GM21528 (cell line): ENCODE measurements at regions not wholly inside any gene's neighbourhood (a gene's known extent, or its start where the extent isn't known, plus 50 kb on each side); places are given as distances from the start of the nearest gene placed in this dataset.

Experiments
- ATAC-seq: cut with Tn5 transposase; IDR thresholded peaks from one replicate; pipeline ENCODE4 v1.9.1; 2021; ENCODE audit warnings: mild to moderate bottlenecking, moderate library complexity; ENCODE audit not compliant: unreplicated experiment, low FRiP score

- ATAC-seq = no peak
Measured at GRCh38 chr16:79500286-79500685, 100.3 kb downstream of the MAF start.

- no peak for ATAC-seq
Measured at GRCh38 chr16:79498928-79499327, 101.6 kb downstream of the MAF start.

- no peak for ATAC-seq
Measured at GRCh38 chr16:79497606-79498350, 102.8 kb downstream of the MAF start.

- no peak for ATAC-seq
Measured at GRCh38 chr16:79493911-79494310, 106.6 kb downstream of the MAF start.

GRCh38 chr16:79492036-79492435 is 108.5 kb downstream of the MAF start:
- no peak for ATAC-seq

GRCh38 chr16:79485020-79485419 is 115.5 kb downstream of the MAF start:
- ATAC-seq = no peak

GRCh38 chr16:79484237-79484636 is 116.3 kb downstream of the MAF start:
- no peak for ATAC-seq

GRCh38 chr16:79483336-79483735 is 117.2 kb downstream of the MAF start:
- no peak for ATAC-seq

GRCh38 chr16:79482011-79482410 is 118.5 kb downstream of the MAF start:
- no peak for ATAC-seq

- no peak for ATAC-seq
Measured at GRCh38 chr16:79480929-79481328, 119.6 kb downstream of the MAF start.

- ATAC-seq = no peak
Measured at GRCh38 chr16:79480056-79480455, 120.5 kb downstream of the MAF start.

GRCh38 chr16:79476580-79476979 is 124.0 kb downstream of the MAF start:
- no peak for ATAC-seq

GRCh38 chr16:79475841-79476240 is 124.7 kb downstream of the MAF start:
- no peak for ATAC-seq

- ATAC-seq = no peak
Measured at GRCh38 chr16:79473456-79473855, 127.1 kb downstream of the MAF start.

GRCh38 chr16:79472426-79472825 is 128.1 kb downstream of the MAF start:
- ATAC-seq = no peak

GRCh38 chr16:79469999-79470398 is 130.5 kb downstream of the MAF start:
- ATAC-seq = no peak

- no peak for ATAC-seq
Measured at GRCh38 chr16:79468631-79469030, 131.9 kb downstream of the MAF start.

GRCh38 chr16:79468121-79468552 is 132.4 kb downstream of the MAF start:
- ATAC-seq = no peak

GRCh38 chr16:79466111-79466510 is 134.4 kb downstream of the MAF start:
- no peak for ATAC-seq

GRCh38 chr16:79463841-79464240 is 136.7 kb downstream of the MAF start:
- ATAC-seq = no peak

GRCh38 chr16:79456036-79456435 is 144.5 kb downstream of the MAF start:
- ATAC-seq = no peak

GRCh38 chr16:79452671-79453070 is 147.9 kb downstream of the MAF start:
- ATAC-seq = no peak
